K562 (cell line): ENCODE measurements at regions not wholly inside any gene's neighbourhood (a gene's known extent, or its start where the extent isn't known, plus 50 kb on each side); places are given as distances from the start of the nearest gene placed in this dataset.

Experiments used
- ATAC-seq: fragments of 200-7000 bp; cut with Tn5 transposase; 3 replicates; pipeline ENCODE4 v1.9.1; 2020; ENCODE audit warnings: moderate library complexity
- BruUV-seq: library from RNA; stranded (reverse); fragments of 400-500 nt; replicated peaks from 2 replicates; lab custom pipeline; 2021; lab: Mats Ljungman, UMichigan
- CTCF ChIA-PET: fragments of 300-600 bp; formaldehyde crosslinking; extraction: SDS; loops from one replicate; lab custom pipeline; 2021; ENCODE audit warnings: low intra/inter-chr PET ratio; lab: Yijun Ruan, JAX
- POLR2A ChIA-PET: fragments of 300-600, 350-650 bp; sonication (Branson Sonifier 250); formaldehyde crosslinking; extraction: SDS; loops from one replicate; lab custom pipeline; 2021; ENCODE audit warnings: antibody characterized with exemption, inconsistent platforms; lab: Yijun Ruan, JAX
- DNase-seq, 4 experiments: peaks; one replicate each; pipeline versions ENCODE4 v3.0.0 to v3.0.0-alpha.2; 2011 to 2018; ENCODE audit warnings: low spot score in 3 of 4, mixed read lengths in 3 of 4; ENCODE audit errors: extremely low read depth in 1 of 4
- FAIRE-seq: peaks from 2 replicates; lab custom pipeline; 2011; peaks lifted over from hg19 to GRCh38; lab: Jason Lieb, UNC
- H2AFZ ChIP-seq: 2 replicates; pipeline ENCODE4 v1.6.0; 2011; ENCODE audit warnings: low read depth, low read length, control low read depth, inconsistent platforms
- H3K27ac ChIP-seq: fragments of 200-600 bp; 3 replicates; pipeline ENCODE4 v1.8.0; 2011; ENCODE audit warnings: low read depth, mild to moderate bottlenecking, control low read depth, inconsistent platforms, low read length, moderate library complexity, mixed read lengths; ENCODE audit errors: extremely low read depth
- H3K27me3 ChIP-seq, 2 experiments: fragments of 300-600 bp in 1 of 2; 2 replicates in 1 of 2; 3 replicates in 1 of 2; pipeline versions ENCODE4 v1.6.0 to v1.8.0; 2011; ENCODE audit warnings: inconsistent platforms in 2 of 2, low read length in 2 of 2, mild to moderate bottlenecking in 1 of 2, mixed read lengths in 1 of 2, moderate library complexity in 1 of 2; ENCODE audit not compliant: control insufficient read depth in 2 of 2, insufficient read depth in 2 of 2
- H3K36me3 ChIP-seq: fragments of 300-600 bp; 3 replicates; pipeline ENCODE4 v1.8.0; 2011; ENCODE audit warnings: mild to moderate bottlenecking, low read length, inconsistent platforms; ENCODE audit not compliant: control insufficient read depth, insufficient read depth
- H3K4me1 ChIP-seq, 2 experiments: fragments of 200-600 bp in 1 of 2; replicated peaks in 1 of 2; 2 replicates in 1 of 2; 3 replicates in 1 of 2; pipeline versions ENCODE4 v1.5.1 to v1.8.0; 2011; ENCODE audit warnings: inconsistent platforms in 2 of 2, low read length in 2 of 2, mild to moderate bottlenecking in 1 of 2, mixed read lengths in 1 of 2, moderate library complexity in 1 of 2; ENCODE audit not compliant: control insufficient read depth in 2 of 2, insufficient read depth in 2 of 2
- H3K4me2 ChIP-seq: 2 replicates; pipeline ENCODE4 v1.6.1; 2011; ENCODE audit warnings: low read length, control low read depth, inconsistent platforms, mixed read lengths; ENCODE audit not compliant: insufficient read depth
- H3K4me3 ChIP-seq: fragments of 200-600 bp; sonication (generic), shearing (Covaris generic); 2 replicates; pipeline ENCODE4 v1.5.1; 2016; ENCODE audit warnings: control low read depth, inconsistent platforms
- H3K79me2 ChIP-seq: fragments of 200-600 bp; 3 replicates; pipeline ENCODE4 v1.8.0; 2011; ENCODE audit warnings: low read length, inconsistent platforms; ENCODE audit not compliant: control insufficient read depth, insufficient read depth
- H3K9ac ChIP-seq, 2 experiments: 2 replicates each; pipeline versions ENCODE4 v1.6.0 to v1.6.1; 2011; ENCODE audit warnings: low read depth in 2 of 2, low read length in 2 of 2, control low read depth in 1 of 2, inconsistent platforms in 1 of 2, mild to moderate bottlenecking in 1 of 2, mixed read lengths in 1 of 2; ENCODE audit not compliant: insufficient read depth in 1 of 2
- H3K9me1 ChIP-seq: one replicate; pipeline ENCODE4 v1.6.0; 2011; ENCODE audit warnings: inconsistent platforms, mild to moderate bottlenecking, low read length, moderate library complexity; ENCODE audit not compliant: control insufficient read depth, insufficient read depth
- H3K9me3 ChIP-seq: replicated peaks from 2 replicates; pipeline ENCODE4 v1.5.1; 2011; ENCODE audit warnings: low read depth, low read length, inconsistent platforms; ENCODE audit not compliant: control insufficient read depth, insufficient read depth
- H4K20me1 ChIP-seq: replicated peaks from 2 replicates; pipeline ENCODE4 v1.6.1; 2011; ENCODE audit warnings: low read length, inconsistent platforms, mixed read lengths; ENCODE audit not compliant: control insufficient read depth, insufficient read depth
- BRD9 ChIP-seq: fragments of 450-650 bp; IDR thresholded peaks from 2 replicates; pipeline ENCODE4 v1.6.1; 2018; ENCODE audit warnings: low read depth; ENCODE audit not compliant: partially characterized antibody
- CBX3 ChIP-seq, 2 experiments: IDR thresholded peaks; 1 replicate in 1 of 2; 2 replicates in 1 of 2; pipeline ENCODE4 v1.6.1; 2012; ENCODE audit warnings: inconsistent platforms in 2 of 2, low read length in 2 of 2, borderline replicate concordance in 1 of 2, control low read depth in 1 of 2
- CTCF ChIP-seq, 3 experiments: IDR thresholded peaks in 2 of 3; conservative IDR thresholded peaks in 1 of 3; 2 replicates each; pipeline ENCODE4 v1.5.1; 2011 to 2012; ENCODE audit warnings: low read length in 3 of 3, mild to moderate bottlenecking in 3 of 3, control low read depth in 2 of 3, improper control_type of control experiment in 1 of 3, inconsistent platforms in 1 of 3, low read depth in 1 of 3, mixed read lengths in 1 of 3, moderate library complexity in 1 of 3; ENCODE audit not compliant: insufficient read depth in 2 of 3
- HBP1 ChIP-seq: fragments of 450-650 bp; formaldehyde crosslinking; IDR thresholded peaks from 2 replicates; pipeline ENCODE4 v1.4.0; 2022; ENCODE audit warnings: missing genetic modification characterization
- IFI16 ChIP-seq: fragments of 250-450 bp; sonication (Bioruptor Pico); IDR thresholded peaks from 2 replicates; pipeline ENCODE4 v2.1.2; 2022; ENCODE audit warnings: mild to moderate bottlenecking, inconsistent platforms
- JUND ChIP-seq, 2 experiments: IDR thresholded peaks; 2 replicates in 1 of 2; 3 replicates in 1 of 2; pipeline ENCODE4 v1.6.1; 2011; ENCODE audit warnings: borderline replicate concordance in 2 of 2, low read depth in 2 of 2, low read length in 2 of 2, improper control_type of control experiment in 1 of 2, missing biosample characterization in 1 of 2, missing genetic modification characterization in 1 of 2, missing genetic modification reagents in 1 of 2
- KAT7 ChIP-seq: sonication (generic); formaldehyde crosslinking; IDR thresholded peaks from 2 replicates; pipeline ENCODE4 v1.8.0; 2022; ENCODE audit warnings: missing genetic modification reagents, mild to moderate bottlenecking, borderline replicate concordance
- PTBP1 ChIP-seq: fragments of 200-400 bp; formaldehyde crosslinking; IDR thresholded peaks from 2 replicates; pipeline ENCODE4 v1.6.1; 2017; ENCODE audit warnings: low read depth, low read length
- TFAP4 ChIP-seq: sonication (generic); formaldehyde crosslinking; IDR thresholded peaks from 2 replicates; pipeline ENCODE4 v1.8.0; 2022; ENCODE audit warnings: missing genetic modification reagents, mild to moderate bottlenecking, moderate library complexity, borderline replicate concordance
- ZSCAN29 ChIP-seq: fragments of 450-650 bp; IDR thresholded peaks from 2 replicates; pipeline ENCODE4 v1.6.1; 2017
- WGBS: fragments of 100-300 bp; shearing (Covaris generic); methylation state at CpG from one replicate; pipeline ENCODE4 v1.1.6; 2016; ENCODE audit warnings: low coverage, mixed read lengths; ENCODE audit not compliant: insufficient coverage; ENCODE audit errors: missing lambda C conversion rate; 5-methylcytosine and 5-hydroxymethylcytosine counted together
- in situ Hi-C: fragments of 300-500 bp; cut with MboI; formaldehyde crosslinking; loops from 4 replicates; pipeline ENCODE4 v1.15.0; 2018; ENCODE audit warnings: inconsistent platforms, mixed read lengths
- intact Hi-C: fragments of 100-400 bp; cut with micrococcal nuclease; formaldehyde crosslinking; loops from 2 replicates; pipeline ENCODE4 v1.14.2; 2022

DNA sequence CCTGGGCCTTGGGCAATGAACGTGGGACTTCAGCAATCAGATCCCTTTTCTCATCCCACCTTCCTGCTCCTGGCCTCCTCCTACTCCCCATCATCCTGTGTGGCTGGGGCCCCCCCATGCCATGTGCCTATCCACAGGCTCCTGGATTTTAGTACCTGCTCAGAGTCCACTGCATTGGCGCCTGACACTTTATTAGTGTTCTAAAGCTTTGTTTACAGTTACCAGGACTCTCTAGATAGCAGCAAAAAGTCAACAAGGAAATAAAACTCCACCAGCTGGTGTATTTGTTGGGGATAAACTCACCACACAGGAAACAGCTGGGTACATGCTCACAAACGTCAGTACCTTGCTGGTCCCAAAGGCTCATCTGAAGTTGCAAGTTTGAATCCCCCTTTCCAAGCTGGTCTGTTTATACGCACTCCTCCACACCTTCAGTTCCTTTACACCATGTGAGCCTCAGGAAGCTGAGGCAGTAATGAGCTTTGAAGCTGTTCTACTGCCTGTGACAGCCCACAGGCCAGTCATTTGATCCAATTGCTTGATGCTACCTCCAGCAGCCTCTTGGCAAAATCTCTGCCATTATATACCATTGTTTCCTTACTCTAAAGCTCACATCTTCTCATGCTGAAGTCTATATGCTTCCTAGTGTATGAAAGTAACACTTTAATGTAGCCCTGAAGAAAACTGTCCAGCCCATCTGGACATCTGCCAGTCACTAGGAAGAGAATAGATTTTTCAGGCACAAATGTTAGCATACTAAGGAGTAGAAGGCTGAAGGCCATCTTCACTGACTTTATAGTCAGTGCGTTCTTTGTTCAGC, 76.6 kb downstream of the ANKEF1 start:
- in situ Hi-C loops (no loop called here), intact Hi-C loops (no loop called here)
- TF ChIP-seq PTBP1 = no peak
- no peak for TF ChIP-seq KAT7 (CRISPR knock-in tag)
- no peak for TF ChIP-seq ZSCAN29
- TF ChIP-seq TFAP4 (CRISPR knock-in tag) = no peak
- TF ChIP-seq IFI16 = no peak
- no peak for TF ChIP-seq CBX3 (IDR thresholded peaks at IDR 0.05; ENCODE audit: borderline replicate concordance in 1 of 2, low read length in 2 of 2)
- no peak for TF ChIP-seq BRD9
- no peak for TF ChIP-seq HBP1 (CRISPR knock-in tag)
- TF ChIP-seq CTCF (IDR thresholded peaks at IDR 0.05 in 2 of 3, conservative IDR thresholded peaks at IDR 0.05 in 1 of 3; ENCODE audit: insufficient read depth in 2 of 3, low read depth in 1 of 3, low read length in 3 of 3) = no peak
- no peak for TF ChIP-seq JUND (IDR thresholded peaks at IDR 0.05; ENCODE audit: borderline replicate concordance, low read depth, low read length)
- no peak for TF ChIP-seq JUND (tag; IDR thresholded peaks at IDR 0.05; ENCODE audit: borderline replicate concordance, low read depth, low read length)
- Histone ChIP-seq H3K9ac (no peak overlapping the region), H3K4me1 (no peaks in the 10 kb centered on the region), H3K79me2 (no peaks in the 10 kb centered on the region), H2AFZ (no peak overlapping the region), H4K20me1 (no peaks in the 10 kb centered on the region), H3K36me3 (no peaks in the 10 kb centered on the region), H3K4me3 (no peak overlapping the region), H3K9me3 (no peaks in the 10 kb centered on the region), H3K27ac (no peak overlapping the region), H3K9me1 (no peaks in the 10 kb centered on the region), H3K27me3 (no peaks in the 10 kb centered on the region), H3K4me2 (no peak overlapping the region)
- no peak for DNase-seq
- BruUV-seq = no TSS peak
- POLR2A ChIA-PET = no interaction called here
- CTCF ChIA-PET = no interaction called here
- no peak for ATAC-seq
- no peak for FAIRE-seq
- WGBS = 3% methylated on average over 3 of the region's 5 CpGs
